ENCODE measurements at regions not wholly inside any gene's neighbourhood (a gene's known extent, or its start where the extent isn't known, plus 50 kb on each side); places are given as distances from the start of the nearest gene placed in this dataset.

DNA sequence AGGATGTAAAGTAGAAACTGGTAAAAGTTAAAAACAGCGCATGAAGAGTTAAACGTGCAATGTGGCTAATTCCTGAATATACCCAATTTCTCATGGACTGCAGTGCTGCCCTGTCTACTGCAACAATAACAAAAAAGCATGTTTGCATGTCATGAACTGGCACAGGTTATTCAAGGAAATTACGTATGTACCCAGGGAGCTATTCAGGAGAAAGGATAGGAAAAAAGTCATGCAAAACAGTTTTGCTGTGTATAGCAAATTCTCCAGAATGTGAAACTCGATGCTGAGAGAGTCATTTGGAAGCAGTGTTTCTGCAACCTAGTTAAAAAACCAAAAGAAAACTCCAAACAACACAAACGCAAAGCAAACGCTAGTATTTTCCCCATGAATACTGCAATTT, 381.5 kb upstream of the PRKX start:
- Histone ChIP-seq H3K9me3 (no peaks in the 10 kb centered on the region), H3K4me3 (ENCODE audit: low read depth, low read length) (no peak overlapping the region), H3K36me3 (ENCODE audit: control insufficient read depth, insufficient read depth, low read length) (no peaks in the 10 kb centered on the region), H3K4me1 (no peaks in the 10 kb centered on the region), H3K27me3 (replicated peaks; ENCODE audit: control insufficient read depth, insufficient read depth, low read length) (no peaks in the 10 kb centered on the region)
- no peaks in the 10 kb centered on the region for H3K4me1 Mint-ChIP-seq (ENCODE audit: low read depth, unreplicated experiment)
- intact Hi-C loops (cut with micrococcal nuclease; ENCODE audit: unreplicated experiment) = no loop called here
- no peak overlapping the region for H3K4me3 Mint-ChIP-seq (ENCODE audit: unreplicated experiment)
- H3K36me3 Mint-ChIP-seq (ENCODE audit: insufficient read depth, unreplicated experiment) = no peaks in the 10 kb centered on the region
- BruUV-seq (replicated peaks) = no TSS peak
- no peaks in the 10 kb centered on the region for H3K27me3 Mint-ChIP-seq (ENCODE audit: insufficient read depth, unreplicated experiment)
- no peak for DNase-seq
- ChIA-PET CTCF (no interaction called here), POLR2A (no interaction called here)
- H3K9me3 Mint-ChIP-seq (ENCODE audit: unreplicated experiment) = no peaks in the 10 kb centered on the region
- TF ChIP-seq, protein P1, sequence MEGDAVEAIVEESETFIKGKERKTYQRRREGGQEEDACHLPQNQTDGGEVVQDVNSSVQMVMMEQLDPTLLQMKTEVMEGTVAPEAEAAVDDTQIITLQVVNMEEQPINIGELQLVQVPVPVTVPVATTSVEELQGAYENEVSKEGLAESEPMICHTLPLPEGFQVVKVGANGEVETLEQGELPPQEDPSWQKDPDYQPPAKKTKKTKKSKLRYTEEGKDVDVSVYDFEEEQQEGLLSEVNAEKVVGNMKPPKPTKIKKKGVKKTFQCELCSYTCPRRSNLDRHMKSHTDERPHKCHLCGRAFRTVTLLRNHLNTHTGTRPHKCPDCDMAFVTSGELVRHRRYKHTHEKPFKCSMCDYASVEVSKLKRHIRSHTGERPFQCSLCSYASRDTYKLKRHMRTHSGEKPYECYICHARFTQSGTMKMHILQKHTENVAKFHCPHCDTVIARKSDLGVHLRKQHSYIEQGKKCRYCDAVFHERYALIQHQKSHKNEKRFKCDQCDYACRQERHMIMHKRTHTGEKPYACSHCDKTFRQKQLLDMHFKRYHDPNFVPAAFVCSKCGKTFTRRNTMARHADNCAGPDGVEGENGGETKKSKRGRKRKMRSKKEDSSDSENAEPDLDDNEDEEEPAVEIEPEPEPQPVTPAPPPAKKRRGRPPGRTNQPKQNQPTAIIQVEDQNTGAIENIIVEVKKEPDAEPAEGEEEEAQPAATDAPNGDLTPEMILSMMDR (IDR thresholded peaks at IDR 0.05; ENCODE audit: insufficient read depth in 1 of 2, low read depth in 1 of 2, low read length in 1 of 2, severe bottlenecking in 1 of 2, unreplicated experiment in 1 of 2) = no peak
- no peak overlapping the region for H3K27ac Mint-ChIP-seq (ENCODE audit: unreplicated experiment)

DNA sequence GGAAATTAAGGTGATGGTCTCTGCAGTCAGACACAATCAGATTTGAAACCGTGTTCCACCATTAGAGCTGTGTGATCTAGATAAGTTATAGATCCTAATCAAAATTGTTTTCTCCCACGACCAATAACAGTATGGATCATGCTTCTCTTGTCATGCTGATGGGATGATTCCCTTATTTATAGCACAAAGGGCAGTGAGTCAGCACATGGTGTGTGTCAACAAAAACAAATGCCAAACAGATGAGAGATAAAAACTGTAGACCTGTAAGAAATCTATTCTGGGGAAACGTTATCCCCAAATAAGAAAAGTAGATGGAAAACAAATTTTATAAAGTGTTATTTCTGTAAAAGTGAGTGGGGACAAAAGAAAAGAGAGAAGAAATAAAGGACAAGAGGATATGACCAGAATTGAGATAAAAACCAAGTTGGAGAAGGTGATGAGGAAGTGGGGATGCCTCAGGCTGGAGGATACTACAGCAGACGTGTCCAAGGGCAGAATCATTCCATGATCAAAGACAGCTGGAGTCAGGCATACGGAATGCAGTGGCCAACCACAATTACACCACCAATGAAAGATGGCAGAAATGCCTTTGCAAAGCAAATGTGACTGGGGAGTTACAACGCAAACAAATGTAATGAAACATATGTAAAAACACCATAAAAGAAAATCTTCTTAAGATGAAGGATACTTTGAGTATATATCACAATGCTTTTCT, 377.8 kb upstream of the PRKX start:
- Histone ChIP-seq H3K36me3 (ENCODE audit: control insufficient read depth, insufficient read depth, low read length) (no peaks in the 10 kb centered on the region), H3K9me3 (no peaks in the 10 kb centered on the region), H3K4me1 (no peaks in the 10 kb centered on the region), H3K4me3 (ENCODE audit: low read depth, low read length) (no peak overlapping the region), H3K27me3 (replicated peaks; ENCODE audit: control insufficient read depth, insufficient read depth, low read length) (no peaks in the 10 kb centered on the region)
- no peak overlapping the region for H3K27ac Mint-ChIP-seq (ENCODE audit: unreplicated experiment)
- POLR2A ChIA-PET = no interaction called here
- TF ChIP-seq, protein P1 (IDR thresholded peaks at IDR 0.05; ENCODE audit: insufficient read depth in 1 of 2, low read depth in 1 of 2, low read length in 1 of 2, severe bottlenecking in 1 of 2, unreplicated experiment in 1 of 2) = no peak
- CTCF ChIA-PET = no interaction called here
- H3K4me3 Mint-ChIP-seq (ENCODE audit: unreplicated experiment) = no peak overlapping the region
- no peaks in the 10 kb centered on the region for H3K9me3 Mint-ChIP-seq (ENCODE audit: unreplicated experiment)
- intact Hi-C loops (cut with micrococcal nuclease; ENCODE audit: unreplicated experiment) = no loop called here
- no peaks in the 10 kb centered on the region for H3K36me3 Mint-ChIP-seq (ENCODE audit: insufficient read depth, unreplicated experiment)
- no TSS peak for BruUV-seq (replicated peaks)
- no peaks in the 10 kb centered on the region for H3K4me1 Mint-ChIP-seq (ENCODE audit: low read depth, unreplicated experiment)
- DNase-seq = no peak
- no peaks in the 10 kb centered on the region for H3K27me3 Mint-ChIP-seq (ENCODE audit: insufficient read depth, unreplicated experiment)

DNA sequence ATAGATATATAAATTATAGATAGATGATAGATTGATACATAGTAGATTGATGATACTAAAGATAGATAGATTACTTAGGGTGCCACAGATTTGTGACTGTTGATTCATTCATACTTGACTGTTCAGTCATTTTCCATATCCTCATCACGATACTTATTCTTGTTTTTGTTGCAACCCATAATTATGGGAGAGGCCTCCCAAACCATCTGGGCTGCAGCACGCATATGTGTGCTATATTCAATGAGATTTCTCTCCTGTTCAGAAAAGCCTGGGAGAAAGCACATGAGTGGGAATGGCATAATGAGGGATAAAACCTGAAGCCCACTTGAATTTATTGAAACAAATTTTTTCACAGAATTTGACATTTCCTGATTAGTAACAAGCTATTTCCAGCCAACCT, 346.4 kb upstream of the PRKX start:
- no peaks in the 10 kb centered on the region for H3K4me1 Mint-ChIP-seq (ENCODE audit: low read depth, unreplicated experiment)
- TF ChIP-seq, protein P1 (IDR thresholded peaks at IDR 0.05; ENCODE audit: insufficient read depth in 1 of 2, low read depth in 1 of 2, low read length in 1 of 2, severe bottlenecking in 1 of 2, unreplicated experiment in 1 of 2) = no peak
- no peak for DNase-seq
- no peaks in the 10 kb centered on the region for H3K27me3 Mint-ChIP-seq (ENCODE audit: insufficient read depth, unreplicated experiment)
- H3K27me3 ChIP-seq (replicated peaks; ENCODE audit: control insufficient read depth, insufficient read depth, low read length) = no peaks in the 10 kb centered on the region
- POLR2A ChIA-PET = no interaction called here
- no peaks in the 10 kb centered on the region for H3K36me3 ChIP-seq (ENCODE audit: control insufficient read depth, insufficient read depth, low read length)
- intact Hi-C loops (cut with micrococcal nuclease; ENCODE audit: unreplicated experiment) = no loop called here
- no peaks in the 10 kb centered on the region for H3K9me3 ChIP-seq
- no peaks in the 10 kb centered on the region for H3K9me3 Mint-ChIP-seq (ENCODE audit: unreplicated experiment)
- H3K27ac Mint-ChIP-seq (ENCODE audit: unreplicated experiment) = no peak overlapping the region
- no peaks in the 10 kb centered on the region for H3K4me1 ChIP-seq
- BruUV-seq (replicated peaks) = no TSS peak
- H3K4me3 Mint-ChIP-seq (ENCODE audit: unreplicated experiment) = no peak overlapping the region
- CTCF ChIA-PET = no interaction called here
- no peaks in the 10 kb centered on the region for H3K36me3 Mint-ChIP-seq (ENCODE audit: insufficient read depth, unreplicated experiment)
- no peak overlapping the region for H3K4me3 ChIP-seq (ENCODE audit: low read depth, low read length)
